OCI-LY7 (cell line): ENCODE measurements at regions not wholly inside any gene's neighbourhood (a gene's known extent, or its start where the extent isn't known, plus 50 kb on each side); places are given as distances from the start of the nearest gene placed in this dataset.

Experiments
- CTCF ChIP-seq: fragments of 200-600 bp; sonication (generic); conservative IDR thresholded peaks from 2 replicates; pipeline ENCODE4 v1.5.1; 2014; ENCODE audit warnings: mild to moderate bottlenecking, antibody characterized with exemption, low read length, moderate library complexity, mixed read lengths
- EZH2phosphoT487 ChIP-seq: fragments of 200-600 bp; sonication (generic); IDR thresholded peaks from 2 replicates; pipeline ENCODE4 v1.6.1; 2018; ENCODE audit warnings: low read depth, borderline replicate concordance, mild to moderate bottlenecking, mixed run types, antibody characterized with exemption, low read length, moderate library complexity, mixed read lengths

- TF ChIP-seq CTCF (no peak), EZH2phosphoT487 (no peak)
These were observed 290.1 kb upstream of the SIX2 start for GRCh38 chr2:45299361-45299760.
